ENCODE measurements at regions not wholly inside any gene's neighbourhood (a gene's known extent, or its start where the extent isn't known, plus 50 kb on each side); places are given as distances from the start of the nearest gene placed in this dataset.

GRCh38 chr10:32120147-32120546 is 63.9 kb upstream of the KIF5B start:
- no peak for DNase-seq (ENCODE audit: low read depth, low spot score)
- in situ Hi-C loops (cut with HindIII; ENCODE audit: low pct_unique_long_range_greater_than_20kb, low sequenced_read_pairs), result no loop called here

GRCh38 chr10:32114508-32114907 is 58.3 kb upstream of the KIF5B start:
- in situ Hi-C loops (cut with HindIII; ENCODE audit: low pct_unique_long_range_greater_than_20kb, low sequenced_read_pairs), result no loop called here
- no peak for DNase-seq (ENCODE audit: low read depth, low spot score)

- in situ Hi-C loops (cut with HindIII; ENCODE audit: low pct_unique_long_range_greater_than_20kb, low sequenced_read_pairs), result no loop called here
- DNase-seq (ENCODE audit: low read depth, low spot score), result peak; percentile 4
These were observed 55.8 kb upstream of the KIF5B start for GRCh38 chr10:32112055-32112454.

- in situ Hi-C loops (cut with HindIII; ENCODE audit: low pct_unique_long_range_greater_than_20kb, low sequenced_read_pairs), result no loop called here
- no peak for DNase-seq (ENCODE audit: low read depth, low spot score)
These were observed 55.4 kb upstream of the KIF5B start for GRCh38 chr10:32111585-32111984.

GRCh38 chr10:32110790-32111189 is 54.6 kb upstream of the KIF5B start:
- in situ Hi-C loops (cut with HindIII; ENCODE audit: low pct_unique_long_range_greater_than_20kb, low sequenced_read_pairs), result no loop called here
- DNase-seq (ENCODE audit: low read depth, low spot score), result no peak

GRCh38 chr10:32109603-32110002 is 53.4 kb upstream of the KIF5B start:
- DNase-seq (ENCODE audit: low read depth, low spot score), result no peak
- in situ Hi-C loops (cut with HindIII; ENCODE audit: low pct_unique_long_range_greater_than_20kb, low sequenced_read_pairs), result no loop called here

Small RNAs in the stretch of these regions (small RNA-seq; reads per million reads assigned to genes)
- gene AL161932.1 (0 reads per million in 2 experiments), gene RNU7-22P (0 reads per million in 2 experiments)

All from SK-MEL-5 (cell line).